Osteoblast (primary cell): ENCODE measurements at regions not wholly inside any gene's neighbourhood (a gene's known extent, or its start where the extent isn't known, plus 50 kb on each side); places are given as distances from the start of the nearest gene placed in this dataset.

Source experiments
- DNase-seq: peaks from one replicate; pipeline ENCODE4 v3.0.0; 2011; ENCODE audit warnings: low spot score, mixed read lengths; ENCODE audit not compliant: insufficient read length; ENCODE audit errors: missing footprints
- H2AFZ ChIP-seq: 2 replicates; pipeline ENCODE4 v1.6.0; 2011; ENCODE audit warnings: mild to moderate bottlenecking, low read length
- H3K27ac ChIP-seq: 2 replicates; pipeline ENCODE4 v1.5.1; 2011; ENCODE audit warnings: mild to moderate bottlenecking, low read depth, low read length, moderate library complexity
- H3K27me3 ChIP-seq: 2 replicates; pipeline ENCODE4 v1.6.0; 2012; ENCODE audit warnings: mild to moderate bottlenecking, control low read depth, inconsistent platforms, low read length, moderate library complexity; ENCODE audit not compliant: insufficient read depth
- H3K36me3 ChIP-seq: 2 replicates; pipeline ENCODE4 v1.5.1; 2011; ENCODE audit warnings: mild to moderate bottlenecking, low read length, control low read depth, moderate library complexity; ENCODE audit not compliant: insufficient read depth
- H3K4me1 ChIP-seq: 2 replicates; pipeline ENCODE4 v1.5.1; 2011; ENCODE audit warnings: mild to moderate bottlenecking, low read length, control low read depth, moderate library complexity; ENCODE audit not compliant: insufficient read depth
- H3K4me2 ChIP-seq: 2 replicates; pipeline ENCODE4 v1.6.0; 2011; ENCODE audit warnings: mild to moderate bottlenecking, low read length; ENCODE audit not compliant: insufficient read depth
- H3K4me3 ChIP-seq: fragments of 200-600 bp; sonication (generic); 3 replicates; pipeline ENCODE4 v1.5.1; 2012; ENCODE audit warnings: mild to moderate bottlenecking, low read length, inconsistent platforms; ENCODE audit not compliant: insufficient read depth
- H3K79me2 ChIP-seq: 2 replicates; pipeline ENCODE4 v1.6.0; 2012; ENCODE audit warnings: mild to moderate bottlenecking, low read length, control low read depth, inconsistent platforms; ENCODE audit not compliant: insufficient read depth
- H3K9me3 ChIP-seq: 2 replicates; pipeline ENCODE4 v1.5.1; 2011; ENCODE audit warnings: low read depth, low read length, control low read depth
- H4K20me1 ChIP-seq: 2 replicates; pipeline ENCODE4 v1.6.0; 2012; ENCODE audit warnings: mild to moderate bottlenecking, low read length, control low read depth; ENCODE audit not compliant: insufficient read depth
- CTCF ChIP-seq: IDR thresholded peaks from 2 replicates; pipeline ENCODE4 v1.5.1; 2011; ENCODE audit warnings: mild to moderate bottlenecking, low read depth, low read length, moderate library complexity; ENCODE audit errors: extremely low read depth

- H3K27ac ChIP-seq = no peak overlapping the region
- peaks cover 6% of the 10 kb centered on the region for H3K4me1 ChIP-seq
- H3K79me2 ChIP-seq = no peaks in the 10 kb centered on the region
- no peak for DNase-seq
- H3K36me3 ChIP-seq = no peaks in the 10 kb centered on the region
- H3K9me3 ChIP-seq = no peaks in the 10 kb centered on the region
- H3K4me2 ChIP-seq = no peak overlapping the region
- no peaks in the 10 kb centered on the region for H3K27me3 ChIP-seq
- H4K20me1 ChIP-seq = no peaks in the 10 kb centered on the region
- no peak for TF ChIP-seq CTCF
- H2AFZ ChIP-seq = no peak overlapping the region
- no peak overlapping the region for H3K4me3 ChIP-seq
Observed at GRCh38 chr4:123619895-123620294, 223.3 kb downstream of the SPRY1 start.

GRCh38 chr4:123621072-123621705 lies 224.6 kb downstream of the SPRY1 start:
- no peak for TF ChIP-seq CTCF
- peak; percentile 42 for DNase-seq
- peak overlapping the region; percentile 19 for H3K27ac ChIP-seq
- peak overlapping the region; percentile 29 for H2AFZ ChIP-seq
- H3K4me2 ChIP-seq = peak overlapping the region; percentile 44
- no peaks in the 10 kb centered on the region for H4K20me1 ChIP-seq
- no peaks in the 10 kb centered on the region for H3K9me3 ChIP-seq
- no peak overlapping the region for H3K4me3 ChIP-seq
- no peaks in the 10 kb centered on the region for H3K79me2 ChIP-seq
- peaks cover 6% of the 10 kb centered on the region for H3K4me1 ChIP-seq
- no peaks in the 10 kb centered on the region for H3K36me3 ChIP-seq
- no peaks in the 10 kb centered on the region for H3K27me3 ChIP-seq

GRCh38 chr4:123622572-123622971 lies 226.0 kb downstream of the SPRY1 start:
- Histone ChIP-seq H3K4me1 (peaks cover 6% of the 10 kb centered on the region), H3K9me3 (no peaks in the 10 kb centered on the region), H2AFZ (no peak overlapping the region), H3K4me3 (no peak overlapping the region), H4K20me1 (no peaks in the 10 kb centered on the region), H3K27ac (no peak overlapping the region), H3K79me2 (no peaks in the 10 kb centered on the region), H3K4me2 (no peak overlapping the region), H3K36me3 (no peaks in the 10 kb centered on the region), H3K27me3 (no peaks in the 10 kb centered on the region)
- no peak for TF ChIP-seq CTCF
- DNase-seq = peak; percentile 3

GRCh38 chr4:123623611-123624010 lies 227.0 kb downstream of the SPRY1 start:
- Histone ChIP-seq H3K4me2 (no peak overlapping the region), H3K27me3 (no peaks in the 10 kb centered on the region), H3K4me3 (no peak overlapping the region), H3K79me2 (no peaks in the 10 kb centered on the region), H3K27ac (no peak overlapping the region), H3K36me3 (no peaks in the 10 kb centered on the region), H3K9me3 (no peaks in the 10 kb centered on the region), H4K20me1 (no peaks in the 10 kb centered on the region), H2AFZ (no peak overlapping the region), H3K4me1 (peaks cover 6% of the 10 kb centered on the region)
- TF ChIP-seq CTCF = no peak
- DNase-seq = no peak
